Transverse colon (tissue), 3 donors: ENCODE measurements at regions not wholly inside any gene's neighbourhood (a gene's known extent, or its start where the extent isn't known, plus 50 kb on each side); places are given as distances from the start of the nearest gene placed in this dataset.

Experiments
- CTCF ChIP-seq, 5 experiments: fragments of 200-600 bp in 3 of 5; fragments of 450-650 bp in 2 of 5; sonication (generic) in 3 of 5; IDR thresholded peaks; 1 replicate in 2 of 5; 2 replicates in 3 of 5; pipeline ENCODE4 v1.5.1; 2016 to 2017; ENCODE audit warnings: antibody characterized with exemption in 5 of 5, inconsistent platforms in 3 of 5, mild to moderate bottlenecking in 2 of 5, moderate library complexity in 1 of 5
- EP300 ChIP-seq: sonication (generic); formaldehyde crosslinking; IDR thresholded peaks from one replicate; pipeline ENCODE4 v1.6.1; 2017; ENCODE audit warnings: antibody characterized with exemption, low read depth

GRCh38 chr22:27526901-27527300 lies 274.7 kb downstream of the MN1 start:
- TF ChIP-seq CTCF (IDR thresholded peaks at IDR 0.05): no peak
- TF ChIP-seq EP300: no peak
